ENCODE measurements at regions not wholly inside any gene's neighbourhood (a gene's known extent, or its start where the extent isn't known, plus 50 kb on each side); places are given as distances from the start of the nearest gene placed in this dataset.

GRCh38 chr6:164581563-164581962 is 727.8 kb downstream of the C6orf118 start:
- TF ChIP-seq FOS (IDR thresholded peaks at IDR 0.05; ENCODE audit: low read depth, low read length) (no peak), MAZ (IDR thresholded peaks at IDR 0.05; ENCODE audit: borderline replicate concordance, low read depth, low read length) (no peak), POLR2A (IDR thresholded peaks at IDR 0.05; ENCODE audit: low read depth, low read length) (no peak), RAD21 (IDR thresholded peaks at IDR 0.05; ENCODE audit: low read length) (no peak), USF2 (IDR thresholded peaks at IDR 0.05; ENCODE audit: low read depth, low read length) (no peak), MXI1 (IDR thresholded peaks at IDR 0.05; ENCODE audit: borderline replicate concordance, low read depth, low read length) (no peak), SMC3 (IDR thresholded peaks at IDR 0.05; ENCODE audit: low read depth, low read length) (no peak), CEBPB (IDR thresholded peaks at IDR 0.05; ENCODE audit: low read depth, low read length) (no peak), RCOR1 (IDR thresholded peaks at IDR 0.05; ENCODE audit: insufficient replicate concordance, low read length) (no peak), RFX5 (IDR thresholded peaks at IDR 0.05; ENCODE audit: low read depth, low read length) (no peak), CHD1 (IDR thresholded peaks at IDR 0.05; ENCODE audit: low read depth, low read length) (no peak), MAFK (IDR thresholded peaks at IDR 0.05; ENCODE audit: low read depth, low read length) (no peak), ELK1 (IDR thresholded peaks at IDR 0.05; ENCODE audit: borderline replicate concordance, low read depth, low read length) (no peak)
- TF ChIP-seq, protein P1, sequence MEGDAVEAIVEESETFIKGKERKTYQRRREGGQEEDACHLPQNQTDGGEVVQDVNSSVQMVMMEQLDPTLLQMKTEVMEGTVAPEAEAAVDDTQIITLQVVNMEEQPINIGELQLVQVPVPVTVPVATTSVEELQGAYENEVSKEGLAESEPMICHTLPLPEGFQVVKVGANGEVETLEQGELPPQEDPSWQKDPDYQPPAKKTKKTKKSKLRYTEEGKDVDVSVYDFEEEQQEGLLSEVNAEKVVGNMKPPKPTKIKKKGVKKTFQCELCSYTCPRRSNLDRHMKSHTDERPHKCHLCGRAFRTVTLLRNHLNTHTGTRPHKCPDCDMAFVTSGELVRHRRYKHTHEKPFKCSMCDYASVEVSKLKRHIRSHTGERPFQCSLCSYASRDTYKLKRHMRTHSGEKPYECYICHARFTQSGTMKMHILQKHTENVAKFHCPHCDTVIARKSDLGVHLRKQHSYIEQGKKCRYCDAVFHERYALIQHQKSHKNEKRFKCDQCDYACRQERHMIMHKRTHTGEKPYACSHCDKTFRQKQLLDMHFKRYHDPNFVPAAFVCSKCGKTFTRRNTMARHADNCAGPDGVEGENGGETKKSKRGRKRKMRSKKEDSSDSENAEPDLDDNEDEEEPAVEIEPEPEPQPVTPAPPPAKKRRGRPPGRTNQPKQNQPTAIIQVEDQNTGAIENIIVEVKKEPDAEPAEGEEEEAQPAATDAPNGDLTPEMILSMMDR (conservative IDR thresholded peaks at IDR 0.05; ENCODE audit: low read depth, low read length), result no peak

All from IMR-90 (cell line).